ENCODE measurements at regions not wholly inside any gene's neighbourhood (a gene's known extent, or its start where the extent isn't known, plus 50 kb on each side); places are given as distances from the start of the nearest gene placed in this dataset.
"Not testable (repeated sequence)": the region's sequence is repeated elsewhere in the genome, so short reads cannot be mapped to it uniquely, and the experiment has no call there.

DNA sequence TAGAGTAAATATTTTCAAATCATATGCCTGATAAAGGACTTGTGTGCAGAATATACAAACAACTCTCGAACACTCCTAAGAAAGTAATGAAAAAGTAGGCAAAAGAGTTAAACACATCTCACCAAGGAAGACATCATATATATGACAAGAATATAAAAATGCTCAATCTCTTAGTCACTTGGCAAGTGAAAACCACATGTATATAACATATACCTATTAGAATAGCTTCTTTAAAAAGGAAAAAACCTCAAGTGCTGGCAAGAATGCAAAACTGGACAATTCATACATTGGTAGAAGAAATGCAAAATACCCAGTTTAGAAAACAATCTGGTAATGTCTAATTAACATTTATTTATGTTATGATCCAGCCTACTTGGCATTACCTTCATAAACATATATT is 146.6 kb upstream of the DGKB start:
- no peak for DNase-seq

- DNase-seq, result no peak
These were observed 144.3 kb upstream of the DGKB start for GRCh38 chr7:15046861-15047260.

GRCh38 chr7:15043931-15044330 is 141.4 kb upstream of the DGKB start:
- no peak for DNase-seq

DNA sequence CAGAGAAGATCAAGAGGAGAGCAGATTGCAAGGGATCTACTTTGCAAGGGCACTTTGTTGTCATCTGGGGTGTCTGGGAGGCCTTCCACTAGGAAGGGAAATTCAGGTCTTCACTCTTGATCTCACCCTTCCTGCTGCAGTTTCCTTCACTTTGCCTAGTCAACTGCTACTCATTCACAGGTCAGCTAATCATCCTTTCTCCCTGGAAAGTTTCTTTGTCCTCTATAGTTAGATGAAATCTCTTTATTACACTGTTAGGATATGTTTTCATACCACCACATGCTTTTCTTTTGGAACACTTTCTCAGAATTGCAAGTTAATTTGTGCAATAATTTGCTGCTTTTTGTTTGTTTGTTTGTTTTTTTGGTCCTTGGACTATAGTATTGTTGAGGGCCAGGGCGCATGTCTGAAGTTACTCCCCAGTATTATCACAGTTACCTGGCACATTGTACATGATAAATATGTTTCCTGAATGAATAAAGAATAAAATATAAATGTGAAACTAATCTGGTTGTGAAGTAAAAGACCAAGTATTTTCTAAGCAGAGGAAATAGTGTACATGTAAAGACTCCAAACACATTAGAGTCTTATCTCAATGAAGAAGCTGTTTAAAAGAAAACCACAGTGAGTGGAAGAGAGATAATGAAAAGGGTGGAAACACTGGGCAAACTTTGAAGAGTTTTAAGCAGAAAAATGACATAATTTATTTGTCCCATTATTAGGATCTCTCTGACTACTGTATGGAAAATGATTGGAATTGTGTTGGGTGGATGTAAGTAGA is 139.9 kb upstream of the DGKB start:
- DNase-seq, result no peak

GRCh38 chr7:15041226-15041625 is 138.7 kb upstream of the DGKB start:
- DNase-seq, result no peak

GRCh38 chr7:15035814-15036213 is 133.3 kb upstream of the DGKB start:
- DNase-seq, result no peak

- DNase-seq, result no peak
These were observed 130.5 kb upstream of the DGKB start for GRCh38 chr7:15033039-15033438.

GRCh38 chr7:15018981-15019380 is 116.4 kb upstream of the DGKB start:
- DNase-seq, result no peak

DNA sequence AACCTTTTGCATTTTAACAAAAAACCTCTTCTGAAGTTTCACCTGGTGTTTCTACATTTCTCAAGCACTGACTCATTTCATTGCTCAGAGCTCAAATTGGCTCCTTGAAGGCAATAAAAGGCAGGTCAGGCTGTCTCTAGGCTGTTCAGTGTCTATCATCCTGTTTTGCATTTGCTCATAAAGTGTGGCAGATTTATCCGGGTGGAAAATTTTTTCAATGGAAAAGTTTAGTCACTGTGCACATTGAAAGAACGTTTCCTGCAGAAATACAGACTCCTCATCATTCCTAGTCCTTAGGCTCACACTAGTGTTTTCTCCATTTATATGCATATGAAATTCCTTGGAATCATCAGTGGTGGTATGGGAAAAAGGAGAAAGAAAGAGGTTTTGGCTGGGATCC is 114.2 kb upstream of the DGKB start:
- no peak for DNase-seq

GRCh38 chr7:15016315-15016667 is 113.7 kb upstream of the DGKB start:
- DNase-seq, result no peak

- peak in 4 of 14 donors; percentile 4 to 89 (median 13) for DNase-seq
These were observed 113.2 kb upstream of the DGKB start for GRCh38 chr7:15015545-15016314.

GRCh38 chr7:15012135-15012534 is 109.6 kb upstream of the DGKB start:
- DNase-seq, result no peak

DNA sequence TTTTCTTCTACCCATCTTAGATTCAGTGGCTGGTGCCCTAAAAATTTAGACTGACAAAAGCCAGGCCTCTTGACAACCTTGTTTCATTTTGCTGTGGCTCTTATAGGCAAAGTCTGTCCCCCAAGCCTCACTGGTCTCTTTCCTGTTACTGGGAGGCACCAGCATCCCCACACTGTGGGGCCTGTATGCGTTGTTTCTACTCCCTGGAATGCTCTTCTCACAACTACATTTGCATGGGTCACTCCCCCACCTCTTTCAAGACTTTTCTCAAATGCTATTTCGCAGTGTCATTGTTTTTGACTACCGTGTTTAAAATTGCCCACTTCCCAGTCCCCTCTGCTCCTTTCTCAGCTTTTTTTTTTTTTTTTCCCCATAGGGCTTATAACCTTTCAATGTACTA is 108.7 kb upstream of the DGKB start:
- DNase-seq, result no peak

GRCh38 chr7:15007507-15007906 is 105.0 kb upstream of the DGKB start:
- DNase-seq, result no peak

GRCh38 chr7:15005672-15006071 is 103.1 kb upstream of the DGKB start:
- DNase-seq, result no peak

GRCh38 chr7:15000157-15000556 is 97.6 kb upstream of the DGKB start:
- no peak for DNase-seq

DNA sequence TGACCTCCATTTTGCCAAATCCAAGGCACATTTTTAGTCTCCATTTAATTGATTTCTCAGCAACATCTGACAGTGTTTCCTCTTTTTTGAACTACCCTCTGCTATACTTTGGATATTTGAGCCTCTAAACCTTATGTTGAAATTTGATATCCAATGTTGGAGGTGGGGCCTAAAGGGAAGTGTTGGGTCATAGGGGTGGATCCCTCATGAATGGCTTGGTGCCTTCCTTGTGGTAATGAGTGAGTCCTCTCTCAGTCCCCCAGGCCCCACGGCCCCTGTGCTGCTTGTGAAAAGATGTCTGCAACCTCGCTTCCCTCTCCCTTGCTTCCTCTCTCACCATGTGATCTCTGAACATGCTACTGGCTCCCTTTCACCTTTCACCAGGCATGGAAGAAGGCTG is 96.8 kb upstream of the DGKB start:
- no peak for DNase-seq

- DNase-seq, result no peak
These were observed 93.2 kb upstream of the DGKB start for GRCh38 chr7:14995774-14996173.

- no peak for DNase-seq
These were observed 86.4 kb upstream of the DGKB start for GRCh38 chr7:14988941-14989340.

- no peak for DNase-seq
These were observed 76.1 kb upstream of the DGKB start for GRCh38 chr7:14978687-14979086.

GRCh38 chr7:14974688-14975087 is 72.1 kb upstream of the DGKB start:
- DNase-seq, result no peak

GRCh38 chr7:14973712-14974428 is 71.3 kb upstream of the DGKB start:
- DNase-seq, result no peak

DNA sequence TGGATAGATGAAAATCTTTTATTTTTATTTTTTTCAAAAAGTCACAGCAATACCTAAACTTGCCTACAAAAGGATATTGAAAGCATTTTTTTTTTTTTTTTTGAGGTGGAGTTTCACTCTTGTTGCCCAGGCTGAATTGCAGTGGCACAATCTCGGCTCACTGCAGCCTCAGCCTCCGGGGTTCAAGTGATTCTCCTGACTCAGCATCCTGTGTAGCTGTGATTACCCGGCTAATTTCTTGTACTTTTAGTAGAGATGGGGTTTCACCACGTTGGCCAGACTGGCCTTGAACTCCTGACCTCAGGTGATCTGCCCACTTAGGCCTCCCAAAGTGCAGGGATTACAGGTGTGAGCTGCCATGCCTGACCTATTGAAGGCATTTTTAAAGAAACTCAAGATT is 69.1 kb upstream of the DGKB start:
- not testable (repeated sequence) for DNase-seq

DNA sequence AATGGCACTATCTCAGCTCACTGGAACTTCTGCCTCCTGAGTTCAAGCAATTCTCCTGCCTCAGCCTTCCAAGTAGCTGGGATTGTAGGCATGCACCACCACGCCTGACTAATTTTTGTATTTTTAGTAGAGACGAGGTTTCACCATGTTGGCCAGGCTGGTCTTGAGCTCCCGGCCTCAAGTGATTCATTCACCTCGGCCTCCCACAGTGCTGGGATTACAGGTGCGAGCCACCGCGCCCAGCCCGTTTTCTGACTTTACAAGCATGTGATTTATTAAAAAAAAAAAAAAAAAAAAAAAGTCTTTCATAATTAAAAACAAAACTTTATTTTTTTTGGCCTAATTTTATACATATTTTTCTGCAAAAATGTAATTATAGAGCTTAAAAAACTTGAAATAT is 64.8 kb upstream of the DGKB start:
- not testable (repeated sequence) for DNase-seq

All from C1 segment of cervical spinal cord (tissue), 14 donors.